Mucosa of descending colon (tissue), 3 donors: ENCODE measurements at regions not wholly inside any gene's neighbourhood (a gene's known extent, or its start where the extent isn't known, plus 50 kb on each side); places are given as distances from the start of the nearest gene placed in this dataset.

Experiments
- ATAC-seq: fragments of 200-7000 bp; cut with Tn5 transposase; one replicate; pipeline ENCODE4 v1.9.1; 2020; ENCODE audit warnings: mild to moderate bottlenecking, moderate library complexity
- DNase-seq, 3 donors: peaks; one replicate each; pipeline ENCODE4 v3.0.0-alpha.2; 2020
- H3K36me3 ChIP-seq: fragments of 200-600 bp; one replicate; pipeline ENCODE4 v1.8.0; 2021; ENCODE audit warnings: low read depth, mild to moderate bottlenecking
- H3K4me1 ChIP-seq: fragments of 200-600 bp; one replicate; pipeline ENCODE4 v1.8.0; 2021; ENCODE audit warnings: low read depth, mild to moderate bottlenecking
- H3K4me3 ChIP-seq: fragments of 200-600 bp; one replicate; pipeline ENCODE4 v1.8.0; 2021; ENCODE audit warnings: mild to moderate bottlenecking
- H3K9me3 ChIP-seq: fragments of 200-600 bp; one replicate; pipeline ENCODE4 v1.8.0; 2021; ENCODE audit warnings: mild to moderate bottlenecking
- CTCF ChIP-seq: fragments of 200-600 bp; IDR thresholded peaks from one replicate; pipeline ENCODE4 v1.8.0; 2022; ENCODE audit warnings: antibody characterized with exemption, mild to moderate bottlenecking
- intact Hi-C, 2 donors: fragments of 100-400 bp; cut with DNase I in 1 of 2; cut with micrococcal nuclease in 1 of 2; formaldehyde crosslinking; loops; one replicate each; pipeline versions ENCODE4 v1.11.0 to v1.11.1; 2022; cut with DNase I, micrococcal nuclease
- donor health status: DM: no; HTN: no; CAD: no; lungs with moderate emphysema.
- donor health status: DM: no; HTN: no; CAD: no.
- donor health status: DM: no; HTN: yes; CAD: no.

GRCh38 chr5:62705022-62705421, 126.4 kb downstream of the LRRC70 start:
- DNase-seq (no peak), ATAC-seq (no peak)
- intact Hi-C loops: no loop called here
- Histone ChIP-seq H3K36me3 (no peaks in the 10 kb centered on the region), H3K9me3 (peaks cover 6% of the 10 kb centered on the region), H3K4me3 (no peak overlapping the region), H3K4me1 (no peaks in the 10 kb centered on the region)
- no peak for TF ChIP-seq CTCF

GRCh38 chr5:62702126-62702525, 123.5 kb downstream of the LRRC70 start:
- intact Hi-C loops: no loop called here
- no peak for ATAC-seq
- DNase-seq: no peak
- no peaks in the 10 kb centered on the region for H3K4me1 ChIP-seq
- no peak for TF ChIP-seq CTCF
- H3K9me3 ChIP-seq: no peaks in the 10 kb centered on the region
- H3K36me3 ChIP-seq: no peaks in the 10 kb centered on the region
- H3K4me3 ChIP-seq: no peak overlapping the region

GRCh38 chr5:62701036-62701435, 122.4 kb downstream of the LRRC70 start:
- H3K4me3 ChIP-seq: no peak overlapping the region
- no peaks in the 10 kb centered on the region for H3K9me3 ChIP-seq
- no peaks in the 10 kb centered on the region for H3K4me1 ChIP-seq
- DNase-seq (no peak), ATAC-seq (no peak)
- no peaks in the 10 kb centered on the region for H3K36me3 ChIP-seq
- intact Hi-C loops: no loop called here
- TF ChIP-seq CTCF: no peak

GRCh38 chr5:62698756-62699155, 120.1 kb downstream of the LRRC70 start:
- no peaks in the 10 kb centered on the region for H3K36me3 ChIP-seq
- no peaks in the 10 kb centered on the region for H3K4me1 ChIP-seq
- no peaks in the 10 kb centered on the region for H3K9me3 ChIP-seq
- ATAC-seq (no peak), DNase-seq (no peak)
- H3K4me3 ChIP-seq: no peak overlapping the region
- intact Hi-C loops: no loop called here
- TF ChIP-seq CTCF: no peak

GRCh38 chr5:62695274-62695673, 116.7 kb downstream of the LRRC70 start:
- no peaks in the 10 kb centered on the region for H3K9me3 ChIP-seq
- no peaks in the 10 kb centered on the region for H3K4me1 ChIP-seq
- no peak for TF ChIP-seq CTCF
- no peak for DNase-seq
- intact Hi-C loops: no loop called here
- H3K4me3 ChIP-seq: no peak overlapping the region
- no peaks in the 10 kb centered on the region for H3K36me3 ChIP-seq
- no peak for ATAC-seq
